Gastrocnemius medialis (tissue), 4 donors: ENCODE measurements at regions not wholly inside any gene's neighbourhood (a gene's known extent, or its start where the extent isn't known, plus 50 kb on each side); places are given as distances from the start of the nearest gene placed in this dataset.

Experiments used
- ATAC-seq, 2 donors: fragments of 150-250 bp; one replicate each; pipeline ENCODE4 v1.9.1; 2016
- DNase-seq, 2 donors: peaks; one replicate each; pipeline ENCODE4 v3.0.0-alpha.2; 2019
- H3K27ac ChIP-seq, 4 donors: fragments of 200-600 bp; sonication (generic); 1 replicate in 1 of 4; 2 replicates in 3 of 4; pipeline ENCODE4 v1.5.1; 2016 to 2018; ENCODE audit warnings: mild to moderate bottlenecking in 2 of 4, moderate library complexity in 1 of 4
- H3K27me3 ChIP-seq, 3 donors: fragments of 200-600 bp; sonication (generic) in 2 of 3; 1 replicate in 1 of 3; 2 replicates in 2 of 3; pipeline versions ENCODE4 v1.5.1 to v1.6.0; 2016 to 2019; ENCODE audit warnings: mild to moderate bottlenecking in 1 of 3, moderate library complexity in 1 of 3
- H3K36me3 ChIP-seq, 2 donors: fragments of 200-600 bp; sonication (generic) in 1 of 2; one replicate each; pipeline ENCODE4 v1.5.1; 2017 to 2018
- H3K4me1 ChIP-seq, 2 donors: fragments of 200-600 bp; sonication (generic) in 1 of 2; one replicate each; pipeline ENCODE4 v1.5.1; 2016 to 2017; ENCODE audit warnings: mild to moderate bottlenecking in 2 of 2
- H3K4me3 ChIP-seq, 4 donors: fragments of 200-600 bp; sonication (generic) in 3 of 4; 1 replicate in 1 of 4; 2 replicates in 3 of 4; pipeline ENCODE4 v1.5.1; 2016 to 2019; ENCODE audit warnings: mild to moderate bottlenecking in 2 of 4
- H3K9me3 ChIP-seq, 3 donors: fragments of 200-600 bp; sonication (generic) in 2 of 3; 1 replicate in 1 of 3; 2 replicates in 2 of 3; pipeline ENCODE4 v1.5.1; 2016 to 2019
- POLR2A ChIP-seq, 2 donors: fragments of 450-650 bp; IDR thresholded peaks; one replicate each; pipeline ENCODE4 v1.6.1; 2017; ENCODE audit warnings: antibody characterized with exemption in 2 of 2, mild to moderate bottlenecking in 2 of 2, moderate library complexity in 2 of 2
- in situ Hi-C, 4 donors: fragments of 200-750 bp; cut with MboI; loops; one replicate each; pipeline versions ENCODE4 v1.15.0 to v1.8.0; 2017; ENCODE audit warnings: low sequenced_read_pairs in 4 of 4
- intact Hi-C: fragments of 100-400 bp; cut with DNase I; formaldehyde crosslinking; loops from one replicate; pipeline ENCODE4 v1.15.1; 2023; ENCODE audit warnings: low total_unique reads
- TF ChIP-seq, protein P1 (sequence below), 5 experiments: fragments of 450-650 bp in 3 of 5; fragments of 200-600 bp in 2 of 5; sonication (generic) in 2 of 5; IDR thresholded peaks in 4 of 5; conservative IDR thresholded peaks in 1 of 5; 1 replicate in 4 of 5; 2 replicates in 1 of 5; pipeline ENCODE4 v1.5.1; 2016 to 2019; ENCODE audit warnings: antibody characterized with exemption in 5 of 5, mild to moderate bottlenecking in 3 of 5, moderate library complexity in 3 of 5

DNA sequence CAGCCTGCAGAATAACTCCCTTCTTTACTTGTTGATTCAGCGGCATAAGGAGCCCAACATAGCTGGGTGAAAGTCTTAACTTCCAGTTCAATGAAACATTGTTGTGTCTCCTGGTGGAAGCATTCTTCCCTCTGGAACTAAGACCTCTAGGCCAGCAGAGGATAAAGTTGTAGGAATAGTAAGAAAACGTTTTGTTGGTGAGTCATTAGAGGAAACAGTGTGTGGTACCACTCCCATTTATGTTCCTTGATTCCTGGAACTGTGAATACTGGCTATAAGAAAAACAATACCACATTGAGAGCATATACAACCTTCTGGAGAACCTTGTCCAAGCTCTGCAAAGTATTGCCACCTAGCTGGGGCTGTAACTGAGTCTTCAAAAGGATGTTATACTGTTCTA, 737.4 kb upstream of the ZP4 start:
- no peaks in the 10 kb centered on the region for H3K36me3 ChIP-seq
- no peaks in the 10 kb centered on the region for H3K4me1 ChIP-seq
- no peaks in the 10 kb centered on the region for H3K27me3 ChIP-seq
- TF ChIP-seq, protein P1, sequence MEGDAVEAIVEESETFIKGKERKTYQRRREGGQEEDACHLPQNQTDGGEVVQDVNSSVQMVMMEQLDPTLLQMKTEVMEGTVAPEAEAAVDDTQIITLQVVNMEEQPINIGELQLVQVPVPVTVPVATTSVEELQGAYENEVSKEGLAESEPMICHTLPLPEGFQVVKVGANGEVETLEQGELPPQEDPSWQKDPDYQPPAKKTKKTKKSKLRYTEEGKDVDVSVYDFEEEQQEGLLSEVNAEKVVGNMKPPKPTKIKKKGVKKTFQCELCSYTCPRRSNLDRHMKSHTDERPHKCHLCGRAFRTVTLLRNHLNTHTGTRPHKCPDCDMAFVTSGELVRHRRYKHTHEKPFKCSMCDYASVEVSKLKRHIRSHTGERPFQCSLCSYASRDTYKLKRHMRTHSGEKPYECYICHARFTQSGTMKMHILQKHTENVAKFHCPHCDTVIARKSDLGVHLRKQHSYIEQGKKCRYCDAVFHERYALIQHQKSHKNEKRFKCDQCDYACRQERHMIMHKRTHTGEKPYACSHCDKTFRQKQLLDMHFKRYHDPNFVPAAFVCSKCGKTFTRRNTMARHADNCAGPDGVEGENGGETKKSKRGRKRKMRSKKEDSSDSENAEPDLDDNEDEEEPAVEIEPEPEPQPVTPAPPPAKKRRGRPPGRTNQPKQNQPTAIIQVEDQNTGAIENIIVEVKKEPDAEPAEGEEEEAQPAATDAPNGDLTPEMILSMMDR (IDR thresholded peaks at IDR 0.05 in 4 of 5, conservative IDR thresholded peaks at IDR 0.05 in 1 of 5), result no peak
- no peak for TF ChIP-seq POLR2A (IDR thresholded peaks at IDR 0.05)
- in situ Hi-C loops, result no loop called here
- H3K4me3 ChIP-seq, result no peak overlapping the region
- H3K27ac ChIP-seq, result no peak overlapping the region
- intact Hi-C loops, result no loop called here
- DNase-seq (no peak), ATAC-seq (no peak)
- no peaks in the 10 kb centered on the region for H3K9me3 ChIP-seq

DNA sequence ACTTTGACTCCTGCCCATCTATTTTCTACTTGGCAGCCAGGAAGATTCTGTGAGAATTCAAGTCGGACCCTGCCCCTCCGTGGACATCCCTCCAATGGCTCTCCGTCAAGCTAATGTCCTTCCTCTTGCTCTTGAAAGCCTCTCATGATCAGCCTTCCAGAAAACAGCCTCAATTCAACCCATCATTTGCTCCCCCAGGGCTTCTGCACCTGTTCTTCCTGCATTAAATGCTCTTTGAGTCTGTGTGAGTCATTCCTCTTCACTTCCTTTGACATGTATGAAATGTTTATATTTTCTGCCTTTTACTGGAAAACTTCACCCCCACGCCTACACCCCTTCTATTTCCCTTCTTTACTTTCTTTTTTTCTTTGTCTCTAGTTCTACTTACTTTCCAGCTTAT, 734.1 kb upstream of the ZP4 start:
- Histone ChIP-seq H3K4me3 (no peak overlapping the region), H3K36me3 (no peaks in the 10 kb centered on the region), H3K27ac (no peak overlapping the region), H3K27me3 (no peaks in the 10 kb centered on the region), H3K9me3 (no peaks in the 10 kb centered on the region), H3K4me1 (no peaks in the 10 kb centered on the region)
- intact Hi-C loops, result no loop called here
- ATAC-seq, result no peak
- in situ Hi-C loops, result no loop called here
- no peak for TF ChIP-seq POLR2A (IDR thresholded peaks at IDR 0.05)
- TF ChIP-seq, protein P1 (IDR thresholded peaks at IDR 0.05 in 4 of 5, conservative IDR thresholded peaks at IDR 0.05 in 1 of 5), result no peak
- DNase-seq, result no peak

DNA sequence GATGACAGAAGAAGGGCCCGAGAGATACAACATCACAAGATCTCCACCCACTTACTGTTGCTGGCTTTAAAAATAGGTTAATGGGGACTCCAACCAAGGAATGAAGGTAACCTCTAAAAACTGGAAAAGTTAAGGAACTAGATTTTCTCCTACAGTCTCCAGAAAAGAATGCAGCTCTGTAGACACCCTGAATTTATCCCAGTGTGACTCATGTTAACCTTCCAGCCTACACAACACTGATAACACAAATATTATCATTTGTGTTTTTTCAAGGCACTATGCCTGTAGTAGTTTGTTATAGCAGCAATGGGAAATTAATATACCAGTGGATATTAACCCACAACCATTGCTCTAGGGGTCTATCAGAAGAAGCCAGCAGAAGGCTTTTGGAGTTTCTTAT, 730.7 kb upstream of the ZP4 start:
- DNase-seq (no peak), ATAC-seq (no peak)
- no peak overlapping the region for H3K4me3 ChIP-seq
- no peaks in the 10 kb centered on the region for H3K9me3 ChIP-seq
- in situ Hi-C loops, result no loop called here
- H3K27me3 ChIP-seq, result no peaks in the 10 kb centered on the region
- TF ChIP-seq POLR2A (IDR thresholded peaks at IDR 0.05), result no peak
- TF ChIP-seq, protein P1 (IDR thresholded peaks at IDR 0.05 in 4 of 5, conservative IDR thresholded peaks at IDR 0.05 in 1 of 5), result no peak
- intact Hi-C loops, result no loop called here
- H3K4me1 ChIP-seq, result no peaks in the 10 kb centered on the region
- no peak overlapping the region for H3K27ac ChIP-seq
- no peaks in the 10 kb centered on the region for H3K36me3 ChIP-seq

GRCh38 chr1:238619652-238620051, 728.9 kb upstream of the ZP4 start:
- Histone ChIP-seq H3K36me3 (no peaks in the 10 kb centered on the region), H3K4me1 (no peaks in the 10 kb centered on the region), H3K9me3 (no peaks in the 10 kb centered on the region), H3K4me3 (no peak overlapping the region), H3K27ac (no peak overlapping the region), H3K27me3 (no peaks in the 10 kb centered on the region)
- TF ChIP-seq, protein P1 (IDR thresholded peaks at IDR 0.05 in 4 of 5, conservative IDR thresholded peaks at IDR 0.05 in 1 of 5), result no peak
- TF ChIP-seq POLR2A (IDR thresholded peaks at IDR 0.05), result no peak
- no peak for ATAC-seq
- no peak for DNase-seq
- intact Hi-C loops (no loop called here), in situ Hi-C loops (no loop called here)

- no peaks in the 10 kb centered on the region for H3K27me3 ChIP-seq
- no peaks in the 10 kb centered on the region for H3K36me3 ChIP-seq
- no peak for TF ChIP-seq POLR2A (IDR thresholded peaks at IDR 0.05)
- TF ChIP-seq, protein P1 (IDR thresholded peaks at IDR 0.05 in 4 of 5, conservative IDR thresholded peaks at IDR 0.05 in 1 of 5), result no peak
- ATAC-seq (no peak), DNase-seq (no peak)
- H3K4me1 ChIP-seq, result no peaks in the 10 kb centered on the region
- in situ Hi-C loops, result no loop called here
- intact Hi-C loops, result no loop called here
- H3K27ac ChIP-seq, result no peak overlapping the region
- H3K9me3 ChIP-seq, result no peaks in the 10 kb centered on the region
- H3K4me3 ChIP-seq, result no peak overlapping the region
Measured at GRCh38 chr1:238611406-238611805, 720.7 kb upstream of the ZP4 start.
